Trophoblast cell (in vitro differentiated cells and primary cell): ENCODE measurements at regions not wholly inside any gene's neighbourhood (a gene's known extent, or its start where the extent isn't known, plus 50 kb on each side); places are given as distances from the start of the nearest gene placed in this dataset.
"Not testable (repeated sequence)": the region's sequence is repeated elsewhere in the genome, so short reads cannot be mapped to it uniquely, and the experiment has no call there.

Source experiments
- DNase-seq, 2 donors: peaks; one replicate each; pipeline ENCODE4 v3.0.0-alpha.2; 2016
- H2AFZ ChIP-seq: 2 replicates; pipeline ENCODE4 v1.6.1; 2013; ENCODE audit warnings: low read length, moderate library complexity, mild to moderate bottlenecking; ENCODE audit not compliant: insufficient read depth, poor library complexity
- H2AK5ac ChIP-seq: 2 replicates; pipeline ENCODE4 v1.6.1; 2013; ENCODE audit warnings: mild to moderate bottlenecking, low read length
- H2BK120ac ChIP-seq: 2 replicates; pipeline ENCODE4 v1.6.1; 2013; ENCODE audit warnings: low read length, mild to moderate bottlenecking, moderate library complexity; ENCODE audit not compliant: insufficient read depth, poor library complexity
- H2BK12ac ChIP-seq: 2 replicates; pipeline ENCODE4 v1.6.1; 2013; ENCODE audit warnings: mild to moderate bottlenecking, low read length, moderate library complexity
- H2BK5ac ChIP-seq: 2 replicates; pipeline ENCODE4 v1.6.1; 2013; ENCODE audit warnings: low read length, low read depth, moderate library complexity, mild to moderate bottlenecking; ENCODE audit not compliant: poor library complexity
- H3K14ac ChIP-seq: 2 replicates; pipeline ENCODE4 v1.6.1; 2013; ENCODE audit warnings: mild to moderate bottlenecking, low read length
- H3K18ac ChIP-seq: 2 replicates; pipeline ENCODE4 v1.6.1; 2013; ENCODE audit warnings: mild to moderate bottlenecking, low read length
- H3K23ac ChIP-seq: 2 replicates; pipeline ENCODE4 v1.6.1; 2013; ENCODE audit warnings: low read length
- H3K27ac ChIP-seq: 2 replicates; pipeline ENCODE4 v1.5.1; 2013; ENCODE audit warnings: low read depth, mild to moderate bottlenecking, inconsistent platforms, low read length, moderate library complexity
- H3K27me3 ChIP-seq: 2 replicates; pipeline ENCODE4 v1.6.1; 2013; ENCODE audit warnings: inconsistent platforms, mild to moderate bottlenecking, low read length, moderate library complexity; ENCODE audit not compliant: insufficient read depth
- H3K36me3 ChIP-seq, 2 experiments: 1 replicate in 1 of 2; 2 replicates in 1 of 2; pipeline ENCODE4 v1.6.1; 2013; ENCODE audit warnings: low read length in 2 of 2, mild to moderate bottlenecking in 2 of 2, moderate library complexity in 1 of 2; ENCODE audit not compliant: insufficient read depth in 2 of 2, control insufficient read depth in 1 of 2
- H3K4ac ChIP-seq: 2 replicates; pipeline ENCODE4 v1.6.1; 2013; ENCODE audit warnings: low read depth, mild to moderate bottlenecking, low read length, moderate library complexity
- H3K4me1 ChIP-seq, 2 experiments: 1 replicate in 1 of 2; 2 replicates in 1 of 2; pipeline ENCODE4 v1.6.1; 2013; ENCODE audit warnings: low read length in 2 of 2, mild to moderate bottlenecking in 2 of 2, moderate library complexity in 1 of 2; ENCODE audit not compliant: insufficient read depth in 2 of 2, control insufficient read depth in 1 of 2
- H3K4me2 ChIP-seq: 2 replicates; pipeline ENCODE4 v1.6.1; 2013; ENCODE audit warnings: inconsistent platforms, mild to moderate bottlenecking, low read length, moderate library complexity
- H3K4me3 ChIP-seq: 2 replicates; pipeline ENCODE4 v1.5.1; 2013; ENCODE audit warnings: mild to moderate bottlenecking, low read depth, low read length, inconsistent platforms
- H3K79me1 ChIP-seq: one replicate; pipeline ENCODE4 v1.6.1; 2013; ENCODE audit warnings: low read length
- H3K79me2 ChIP-seq: 2 replicates; pipeline ENCODE4 v1.6.1; 2013; ENCODE audit warnings: low read length, mild to moderate bottlenecking; ENCODE audit not compliant: control insufficient read depth, insufficient read depth, poor library complexity
- H3K9ac ChIP-seq: 2 replicates; pipeline ENCODE4 v1.6.1; 2013; ENCODE audit warnings: mild to moderate bottlenecking, low read length
- H3K9me3 ChIP-seq: 2 replicates; pipeline ENCODE4 v1.6.1; 2013; ENCODE audit warnings: low read depth, mild to moderate bottlenecking, control low read depth, inconsistent platforms, low read length; ENCODE audit not compliant: insufficient read depth
- H4K12ac ChIP-seq: 2 replicates; pipeline ENCODE4 v1.6.1; 2013; ENCODE audit warnings: low read depth, mild to moderate bottlenecking, low read length, moderate library complexity
- H4K8ac ChIP-seq: 2 replicates; pipeline ENCODE4 v1.6.1; 2013; ENCODE audit warnings: low read depth, mild to moderate bottlenecking, low read length, moderate library complexity
- H4K91ac ChIP-seq: one replicate; pipeline ENCODE4 v1.6.1; 2013; ENCODE audit warnings: low read depth, mild to moderate bottlenecking, low read length, moderate library complexity
- WGBS: extraction: QIAGEN DNeasy Blood & Tissue Kit; methylation state at CpG from one replicate; pipeline ENCODE4 v1.1.7; 2013; ENCODE audit warnings: missing lambda C conversion rate; ENCODE audit not compliant: insufficient read length, insufficient coverage; ENCODE audit errors: extremely low coverage; 5-methylcytosine and 5-hydroxymethylcytosine counted together

GRCh38 chr2:146412625-146413024 lies 1432.2 kb upstream of the ACVR2A start:
- Histone ChIP-seq H3K4ac (no peak overlapping the region), H3K27me3 (no peaks in the 10 kb centered on the region), H4K91ac (no peak overlapping the region), H3K4me1 (no peaks in the 10 kb centered on the region), H2BK120ac (no peak overlapping the region), H4K12ac (no peak overlapping the region), H3K79me2 (no peaks in the 10 kb centered on the region), H3K9me3 (no peaks in the 10 kb centered on the region), H2AFZ (no peak overlapping the region), H3K14ac (no peak overlapping the region), H2AK5ac (no peak overlapping the region), H3K27ac (no peak overlapping the region), H3K4me3 (no peak overlapping the region), H3K18ac (no peak overlapping the region), H3K23ac (no peak overlapping the region), H3K36me3 (no peaks in the 10 kb centered on the region), H2BK5ac (no peak overlapping the region), H4K8ac (no peak overlapping the region), H3K4me2 (no peak overlapping the region), H2BK12ac (no peak overlapping the region), H3K79me1 (no peaks in the 10 kb centered on the region), H3K9ac (no peak overlapping the region)
- no CpG with 5 or more reads among the region's 8 CpGs for WGBS
- DNase-seq: no peak

GRCh38 chr2:146405402-146406309 lies 1439.2 kb upstream of the ACVR2A start:
- WGBS: no CpG with 5 or more reads among the region's 30 CpGs
- not testable (repeated sequence) for H3K36me3 ChIP-seq, H3K4me1 ChIP-seq, H4K8ac ChIP-seq, H4K12ac ChIP-seq, DNase-seq, H3K23ac ChIP-seq, H3K9ac ChIP-seq, H3K4me3 ChIP-seq, H3K9me3 ChIP-seq, H3K14ac ChIP-seq, H2AFZ ChIP-seq, H2AK5ac ChIP-seq, H3K4me2 ChIP-seq, H3K27me3 ChIP-seq, H2BK12ac ChIP-seq, H3K79me1 ChIP-seq, H3K4ac ChIP-seq, H3K79me2 ChIP-seq, H2BK120ac ChIP-seq, H3K18ac ChIP-seq, H3K27ac ChIP-seq, H4K91ac ChIP-seq, H2BK5ac ChIP-seq

- no CpG with 5 or more reads among the region's 28 CpGs for WGBS
- H3K4me2 ChIP-seq, H3K36me3 ChIP-seq, H3K14ac ChIP-seq, H3K23ac ChIP-seq, H2BK12ac ChIP-seq, H4K91ac ChIP-seq, H3K79me2 ChIP-seq, H3K27ac ChIP-seq, H4K8ac ChIP-seq, H4K12ac ChIP-seq, H3K4ac ChIP-seq, H3K27me3 ChIP-seq, H3K79me1 ChIP-seq, H3K4me3 ChIP-seq, H2BK5ac ChIP-seq, H2AK5ac ChIP-seq, H3K9me3 ChIP-seq, DNase-seq, H3K4me1 ChIP-seq, H3K18ac ChIP-seq, H3K9ac ChIP-seq, H2BK120ac ChIP-seq, H2AFZ ChIP-seq: not testable (repeated sequence)
These were observed 1441.2 kb upstream of the ACVR2A start for GRCh38 chr2:146403546-146404160.

- no CpG with 5 or more reads among the region's 8 CpGs for WGBS
- H4K91ac ChIP-seq: no peak overlapping the region
These were observed 1452.2 kb upstream of the ACVR2A start for GRCh38 chr2:146392631-146393030.

More at GRCh38 chr2:146392631-146393030, 1452.2 kb upstream of the ACVR2A start:
- no peak overlapping the region for H3K4me3 ChIP-seq
- no peak overlapping the region for H3K9ac ChIP-seq
- H3K4me2 ChIP-seq: no peak overlapping the region
- no peaks in the 10 kb centered on the region for H3K9me3 ChIP-seq
- no peak overlapping the region for H3K27ac ChIP-seq
- H3K79me1 ChIP-seq: no peaks in the 10 kb centered on the region
- H4K8ac ChIP-seq: no peak overlapping the region
- no peak overlapping the region for H2AK5ac ChIP-seq
- H3K36me3 ChIP-seq: no peaks in the 10 kb centered on the region
- no peak overlapping the region for H3K18ac ChIP-seq
- no peaks in the 10 kb centered on the region for H3K4me1 ChIP-seq
- DNase-seq: no peak
- H3K14ac ChIP-seq: no peak overlapping the region
- no peaks in the 10 kb centered on the region for H3K79me2 ChIP-seq
- no peak overlapping the region for H3K4ac ChIP-seq
- H2BK5ac ChIP-seq: no peak overlapping the region
- no peak overlapping the region for H2BK120ac ChIP-seq
- no peak overlapping the region for H2AFZ ChIP-seq
- no peak overlapping the region for H4K12ac ChIP-seq
- H3K23ac ChIP-seq: no peak overlapping the region
- H3K27me3 ChIP-seq: no peaks in the 10 kb centered on the region
- no peak overlapping the region for H2BK12ac ChIP-seq
